H9 (cell line): ENCODE measurements at regions not wholly inside any gene's neighbourhood (a gene's known extent, or its start where the extent isn't known, plus 50 kb on each side); places are given as distances from the start of the nearest gene placed in this dataset.

Experiments used
- DNase-seq: peaks from one replicate; pipeline ENCODE4 v3.0.0-alpha.2; 2017
- H2AFZ ChIP-seq: one replicate; pipeline ENCODE4 v1.6.1; 2013; ENCODE audit warnings: mild to moderate bottlenecking, low read length, control low read depth, moderate library complexity
- H2AK5ac ChIP-seq: 2 replicates; pipeline ENCODE4 v1.6.1; 2013; ENCODE audit warnings: low read length, control low read depth, mixed read lengths; ENCODE audit not compliant: insufficient read length
- H2BK120ac ChIP-seq: one replicate; pipeline ENCODE4 v1.6.1; 2013; ENCODE audit warnings: low read depth, mild to moderate bottlenecking, low read length, control low read depth, inconsistent platforms; ENCODE audit not compliant: poor library complexity, severe bottlenecking
- H2BK12ac ChIP-seq: 2 replicates; pipeline ENCODE4 v1.6.1; 2013; ENCODE audit warnings: low read length, control low read depth, mixed read lengths, low read depth; ENCODE audit not compliant: insufficient read length
- H2BK15ac ChIP-seq: 2 replicates; pipeline ENCODE4 v1.6.1; 2013; ENCODE audit warnings: low read depth, low read length, control low read depth
- H2BK20ac ChIP-seq: one replicate; pipeline ENCODE4 v1.6.1; 2013; ENCODE audit warnings: low read depth, mild to moderate bottlenecking, low read length, control low read depth, inconsistent platforms; ENCODE audit not compliant: poor library complexity, severe bottlenecking
- H2BK5ac ChIP-seq: 2 replicates; pipeline ENCODE4 v1.6.1; 2013; ENCODE audit warnings: low read length, control low read depth, mixed read lengths; ENCODE audit not compliant: insufficient read length
- H3K14ac ChIP-seq: 2 replicates; pipeline ENCODE4 v1.6.1; 2013; ENCODE audit warnings: low read length, control low read depth; ENCODE audit not compliant: insufficient read depth
- H3K18ac ChIP-seq: 2 replicates; pipeline ENCODE4 v1.6.1; 2013; ENCODE audit warnings: low read depth, mild to moderate bottlenecking, mixed read lengths, low read length, control low read depth; ENCODE audit not compliant: insufficient read length
- H3K23ac ChIP-seq: 2 replicates; pipeline ENCODE4 v1.6.1; 2013; ENCODE audit warnings: low read length, control low read depth, mixed read lengths, low read depth; ENCODE audit not compliant: insufficient read length
- H3K23me2 ChIP-seq: 2 replicates; pipeline ENCODE4 v1.6.1; 2013; ENCODE audit warnings: low read depth, mild to moderate bottlenecking, mixed read lengths, low read length, control low read depth; ENCODE audit not compliant: insufficient read length, poor library complexity, severe bottlenecking
- H3K27ac ChIP-seq: 2 replicates; pipeline ENCODE4 v1.5.1; 2013; ENCODE audit warnings: low read length, control low read depth, mixed read lengths, low read depth; ENCODE audit not compliant: insufficient read length
- H3K27me3 ChIP-seq: 2 replicates; pipeline ENCODE4 v1.6.1; 2013; ENCODE audit warnings: low read length, control low read depth, inconsistent platforms; ENCODE audit not compliant: insufficient read depth
- H3K4ac ChIP-seq: 2 replicates; pipeline ENCODE4 v1.6.1; 2013; ENCODE audit warnings: low read depth, mild to moderate bottlenecking, control low read depth, inconsistent platforms, low read length, moderate library complexity
- H3K4me1 ChIP-seq: 2 replicates; pipeline ENCODE4 v1.6.1; 2013; ENCODE audit warnings: low read length, control low read depth, inconsistent platforms; ENCODE audit not compliant: insufficient read depth
- H3K4me2 ChIP-seq: 2 replicates; pipeline ENCODE4 v1.6.1; 2013; ENCODE audit warnings: low read length, control low read depth, mixed read lengths; ENCODE audit not compliant: insufficient read length, insufficient read depth
- H3K56ac ChIP-seq: 2 replicates; pipeline ENCODE4 v1.6.1; 2013; ENCODE audit warnings: low read depth, mild to moderate bottlenecking, mixed read lengths, low read length, control low read depth; ENCODE audit not compliant: insufficient read length
- H3K79me1 ChIP-seq: 2 replicates; pipeline ENCODE4 v1.6.1; 2013; ENCODE audit warnings: low read depth, mild to moderate bottlenecking, moderate library complexity, low read length, control low read depth, inconsistent platforms; ENCODE audit not compliant: insufficient read depth, poor library complexity, severe bottlenecking
- H3K79me2 ChIP-seq: 2 replicates; pipeline ENCODE4 v1.6.1; 2013; ENCODE audit warnings: low read length, control low read depth, inconsistent platforms; ENCODE audit not compliant: insufficient read depth
- H3K9ac ChIP-seq: 2 replicates; pipeline ENCODE4 v1.6.1; 2013; ENCODE audit warnings: low read length, control low read depth, mixed read lengths; ENCODE audit not compliant: insufficient read length; ENCODE audit errors: extremely low read depth
- H3K9me3 ChIP-seq: one replicate; pipeline ENCODE4 v1.6.1; 2013; ENCODE audit warnings: low read depth, low read length, inconsistent platforms; ENCODE audit not compliant: control insufficient read depth
- H3T11ph ChIP-seq: one replicate; pipeline ENCODE4 v1.6.1; 2013; ENCODE audit warnings: mild to moderate bottlenecking, low read length, control low read depth, inconsistent platforms
- H4K20me1 ChIP-seq: one replicate; pipeline ENCODE4 v1.6.1; 2013; ENCODE audit not compliant: control insufficient read depth, insufficient read length, insufficient read depth
- H4K5ac ChIP-seq: 2 replicates; pipeline ENCODE4 v1.6.1; 2013; ENCODE audit warnings: low read depth, mild to moderate bottlenecking, mixed read lengths, low read length, control low read depth; ENCODE audit not compliant: insufficient read length
- H4K8ac ChIP-seq: replicated peaks from 2 replicates; pipeline ENCODE4 v1.6.1; 2013; ENCODE audit warnings: low read length, control low read depth, mixed read lengths, low read depth; ENCODE audit not compliant: insufficient read length
- H4K91ac ChIP-seq: 2 replicates; pipeline ENCODE4 v1.6.1; 2013; ENCODE audit warnings: low read depth, mild to moderate bottlenecking, moderate library complexity, mixed read lengths, low read length, control low read depth; ENCODE audit not compliant: insufficient read length
- H3K27ac Mint-ChIP-seq, 3 experiments: 2 replicates in 2 of 3; 3 replicates in 1 of 3; pipeline ENCODE4 v1.8.0; 2020 to 2021; ENCODE audit warnings: mixed read lengths in 3 of 3, mild to moderate bottlenecking in 1 of 3, moderate library complexity in 1 of 3
- H3K27me3 Mint-ChIP-seq: 2 replicates; pipeline ENCODE4 v1.8.0; 2021; ENCODE audit warnings: low read depth, mild to moderate bottlenecking, moderate library complexity, mixed read lengths
- H3K36me3 Mint-ChIP-seq, 3 experiments: 2 replicates in 2 of 3; 3 replicates in 1 of 3; pipeline ENCODE4 v1.8.0; 2020 to 2021; ENCODE audit warnings: low read depth in 3 of 3, mixed read lengths in 3 of 3; ENCODE audit not compliant: insufficient read depth in 1 of 3
- H3K4me1 Mint-ChIP-seq, 2 experiments: 2 replicates each; pipeline ENCODE4 v1.8.0; 2020; ENCODE audit warnings: mixed read lengths in 2 of 2
- H3K4me3 Mint-ChIP-seq, 2 experiments: 2 replicates in 1 of 2; 3 replicates in 1 of 2; pipeline ENCODE4 v1.8.0; 2020 to 2021; ENCODE audit warnings: mild to moderate bottlenecking in 2 of 2, mixed read lengths in 2 of 2, moderate library complexity in 1 of 2
- H3K9me3 Mint-ChIP-seq, 2 experiments: 2 replicates in 1 of 2; 3 replicates in 1 of 2; pipeline ENCODE4 v1.8.0; 2020; ENCODE audit warnings: mild to moderate bottlenecking in 2 of 2, mixed read lengths in 2 of 2, moderate library complexity in 1 of 2
- CTCF ChIP-seq: fragments of 200-600 bp; sonication (generic); conservative IDR thresholded peaks from 3 replicates; pipeline ENCODE4 v1.8.0; 2021; ENCODE audit warnings: antibody characterized with exemption, mild to moderate bottlenecking
- WGBS: extraction: QIAGEN DNeasy Blood & Tissue Kit; methylation state at CpG from one replicate; pipeline ENCODE4 v1.1.7; 2013; ENCODE audit warnings: missing lambda C conversion rate, low lambda C conversion rate, mixed read lengths; ENCODE audit not compliant: insufficient read length; ENCODE audit errors: extremely low coverage; 5-methylcytosine and 5-hydroxymethylcytosine counted together

GRCh38 chr6:19501737-19502245, 335.4 kb upstream of the ID4 start:
- H3K56ac ChIP-seq: no peak overlapping the region
- no peak overlapping the region for H2BK5ac ChIP-seq
- no peaks in the 10 kb centered on the region for H3K9me3 ChIP-seq
- H3T11ph ChIP-seq: no peak overlapping the region
- Mint-ChIP-seq H3K27me3 (no peaks in the 10 kb centered on the region), H3K9me3 (peaks cover 11 to 25% of the 10 kb centered on the region in 2 experiments; a peak in 4 of 5 replicates), H3K27ac (no peak overlapping the region), H3K36me3 (peaks cover 0 to 16% (median 4%) of the 10 kb centered on the region in 3 experiments; a peak in 4 of 7 replicates), H3K4me1 (no peaks in the 10 kb centered on the region), H3K4me3 (no peak overlapping the region)
- TF ChIP-seq CTCF: peak; percentile 48
- H3K79me1 ChIP-seq: no peaks in the 10 kb centered on the region
- no peak overlapping the region for H3K23ac ChIP-seq
- H2BK15ac ChIP-seq: no peak overlapping the region
- H4K5ac ChIP-seq: no peak overlapping the region
- no peaks in the 10 kb centered on the region for H3K79me2 ChIP-seq
- no peak overlapping the region for H3K14ac ChIP-seq
- WGBS: no CpG with 5 or more reads among the region's 3 CpGs
- no peak overlapping the region for H2AFZ ChIP-seq
- H4K91ac ChIP-seq: no peak overlapping the region
- no peak for DNase-seq
- H4K8ac ChIP-seq: no peak overlapping the region
- no peak overlapping the region for H3K4me2 ChIP-seq
- H3K4me1 ChIP-seq: no peaks in the 10 kb centered on the region
- H2AK5ac ChIP-seq: no peak overlapping the region
- no peak overlapping the region for H3K27ac ChIP-seq
- H3K4ac ChIP-seq: no peak overlapping the region
- H3K18ac ChIP-seq: no peak overlapping the region
- no peak overlapping the region for H2BK12ac ChIP-seq
- H2BK120ac ChIP-seq: no peak overlapping the region
- no peaks in the 10 kb centered on the region for H3K27me3 ChIP-seq
- no peaks in the 10 kb centered on the region for H4K20me1 ChIP-seq
- no peak overlapping the region for H3K9ac ChIP-seq
- H3K23me2 ChIP-seq: no peaks in the 10 kb centered on the region
- no peak overlapping the region for H2BK20ac ChIP-seq
